Thyroid gland (tissue), 4 donors: ENCODE measurements at regions not wholly inside any gene's neighbourhood (a gene's known extent, or its start where the extent isn't known, plus 50 kb on each side); places are given as distances from the start of the nearest gene placed in this dataset.

ENCODE experiments used
- DNase-seq, 2 donors: peaks; one replicate each; pipeline ENCODE4 v3.0.0-alpha.2; 2019
- H3K27ac ChIP-seq, 3 donors: fragments of 200-600 bp; sonication (generic); 1 replicate in 2 of 3; 2 replicates in 1 of 3; pipeline ENCODE4 v1.5.1; 2016 to 2019; ENCODE audit warnings: mild to moderate bottlenecking in 1 of 3, moderate library complexity in 1 of 3
- H3K27me3 ChIP-seq: fragments of 200-600 bp; sonication (generic); one replicate; pipeline ENCODE4 v1.5.1; 2019
- H3K36me3 ChIP-seq, 2 donors: fragments of 200-600 bp; sonication (generic); one replicate each; pipeline ENCODE4 v1.5.1; 2016 to 2019
- H3K4me1 ChIP-seq, 2 donors: fragments of 200-600 bp; sonication (generic); one replicate each; pipeline ENCODE4 v1.5.1; 2017 to 2019
- H3K4me3 ChIP-seq, 3 donors: fragments of 200-600 bp; sonication (generic); replicated peaks in 1 of 3; 1 replicate in 2 of 3; 2 replicates in 1 of 3; pipeline ENCODE4 v1.5.1; 2016; ENCODE audit warnings: mild to moderate bottlenecking in 1 of 3
- H3K9me3 ChIP-seq: fragments of 200-600 bp; sonication (generic); one replicate; pipeline ENCODE4 v1.5.1; 2017
- POLR2A ChIP-seq, 2 donors: fragments of 450-650 bp; IDR thresholded peaks; one replicate each; pipeline ENCODE4 v1.6.1; 2017; ENCODE audit warnings: antibody characterized with exemption in 2 of 2, mild to moderate bottlenecking in 2 of 2, moderate library complexity in 1 of 2
- WGBS, 2 donors: methylation state at CpG; one replicate each; pipeline ENCODE4 v1.1.5; 2017; 5-methylcytosine and 5-hydroxymethylcytosine counted together
- intact Hi-C: fragments of 100-400 bp; cut with DNase I; formaldehyde crosslinking; loops from one replicate; pipeline ENCODE4 v1.15.1; 2023
- TF ChIP-seq, protein P1 (sequence below), 6 experiments: fragments of 200-600 bp in 3 of 6; fragments of 450-650 bp in 3 of 6; sonication (generic) in 3 of 6; IDR thresholded peaks; one replicate each; pipeline ENCODE4 v1.5.1; 2016 to 2019; ENCODE audit warnings: antibody characterized with exemption in 6 of 6, mild to moderate bottlenecking in 2 of 6, inconsistent platforms in 1 of 6, moderate library complexity in 1 of 6

DNA sequence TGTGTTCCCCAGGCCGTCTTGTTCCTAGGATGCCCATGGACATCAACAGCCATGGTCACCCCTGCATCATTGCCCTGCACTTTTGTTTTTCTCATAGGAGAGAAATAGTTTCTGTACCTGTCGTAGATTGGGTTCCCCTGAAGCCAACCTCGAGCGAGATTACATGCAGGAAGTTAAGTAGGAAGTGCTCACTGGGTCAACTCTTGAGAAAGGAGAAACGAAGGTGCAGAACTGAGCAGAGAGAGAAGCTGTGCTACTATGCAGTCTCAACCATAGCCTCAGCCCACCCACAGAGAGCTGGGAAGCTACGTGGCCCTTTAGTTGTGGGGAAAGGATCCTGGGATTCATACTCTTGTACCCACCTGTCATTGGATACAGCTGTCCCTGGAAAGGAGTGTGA, 165.2 kb downstream of the HERPUD2 start:
- no peaks in the 10 kb centered on the region for H3K27me3 ChIP-seq
- intact Hi-C loops, result loop anchor here (10.0 kb wide), 2 partner anchors 105 to 345 kb away; no protein-coding TSS in a partner anchor
- WGBS, 2 donors, result 83 to 93% methylated on average over 6 of the region's 6 CpGs
- no peak for DNase-seq
- no peak overlapping the region for H3K27ac ChIP-seq
- no peaks in the 10 kb centered on the region for H3K4me1 ChIP-seq
- TF ChIP-seq POLR2A (IDR thresholded peaks at IDR 0.05), result no peak
- TF ChIP-seq, protein P1, sequence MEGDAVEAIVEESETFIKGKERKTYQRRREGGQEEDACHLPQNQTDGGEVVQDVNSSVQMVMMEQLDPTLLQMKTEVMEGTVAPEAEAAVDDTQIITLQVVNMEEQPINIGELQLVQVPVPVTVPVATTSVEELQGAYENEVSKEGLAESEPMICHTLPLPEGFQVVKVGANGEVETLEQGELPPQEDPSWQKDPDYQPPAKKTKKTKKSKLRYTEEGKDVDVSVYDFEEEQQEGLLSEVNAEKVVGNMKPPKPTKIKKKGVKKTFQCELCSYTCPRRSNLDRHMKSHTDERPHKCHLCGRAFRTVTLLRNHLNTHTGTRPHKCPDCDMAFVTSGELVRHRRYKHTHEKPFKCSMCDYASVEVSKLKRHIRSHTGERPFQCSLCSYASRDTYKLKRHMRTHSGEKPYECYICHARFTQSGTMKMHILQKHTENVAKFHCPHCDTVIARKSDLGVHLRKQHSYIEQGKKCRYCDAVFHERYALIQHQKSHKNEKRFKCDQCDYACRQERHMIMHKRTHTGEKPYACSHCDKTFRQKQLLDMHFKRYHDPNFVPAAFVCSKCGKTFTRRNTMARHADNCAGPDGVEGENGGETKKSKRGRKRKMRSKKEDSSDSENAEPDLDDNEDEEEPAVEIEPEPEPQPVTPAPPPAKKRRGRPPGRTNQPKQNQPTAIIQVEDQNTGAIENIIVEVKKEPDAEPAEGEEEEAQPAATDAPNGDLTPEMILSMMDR (IDR thresholded peaks at IDR 0.05), result no peak
- H3K9me3 ChIP-seq, result no peaks in the 10 kb centered on the region
- H3K4me3 ChIP-seq, result no peak overlapping the region
- no peaks in the 10 kb centered on the region for H3K36me3 ChIP-seq

DNA sequence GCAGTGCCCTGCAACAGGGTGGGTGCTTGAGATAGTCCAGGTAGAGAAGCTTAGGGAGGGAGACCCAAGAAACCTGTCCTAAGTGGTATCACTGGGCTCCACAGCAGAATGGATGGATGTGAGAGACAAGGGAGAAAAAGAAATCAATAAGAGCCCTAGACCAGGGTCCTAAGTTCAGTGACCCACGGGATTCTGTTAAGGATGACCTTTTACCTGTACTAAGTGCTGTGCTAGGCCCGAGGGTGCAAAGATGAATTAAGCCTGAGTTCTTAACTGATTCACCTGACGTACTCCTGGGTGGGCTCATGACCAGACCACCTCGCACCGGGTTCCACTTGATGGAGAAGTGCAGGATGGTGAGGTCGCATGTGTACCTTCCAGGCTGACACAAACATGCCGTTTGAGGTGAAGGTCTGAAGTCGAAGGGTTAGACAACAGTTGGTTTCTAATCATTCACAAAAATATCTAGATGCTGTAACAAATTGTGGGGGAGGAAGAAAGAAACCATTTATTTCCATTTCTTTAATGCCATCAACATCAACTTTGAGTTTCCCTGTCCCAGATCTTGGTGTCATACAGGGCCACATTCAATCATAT, 166.5 kb downstream of the HERPUD2 start:
- Histone ChIP-seq H3K4me3 (no peak overlapping the region), H3K27me3 (no peaks in the 10 kb centered on the region), H3K4me1 (no peaks in the 10 kb centered on the region), H3K27ac (no peak overlapping the region), H3K9me3 (no peaks in the 10 kb centered on the region), H3K36me3 (no peaks in the 10 kb centered on the region)
- WGBS, 2 donors, result 87 to 88% methylated on average over 8 of the region's 8 CpGs
- intact Hi-C loops, result loop anchor here (10.0 kb wide), 1 partner anchor 344 kb away; no protein-coding TSS in a partner anchor
- TF ChIP-seq, protein P1 (IDR thresholded peaks at IDR 0.05), result no peak
- TF ChIP-seq POLR2A (IDR thresholded peaks at IDR 0.05), result no peak
- no peak for DNase-seq

DNA sequence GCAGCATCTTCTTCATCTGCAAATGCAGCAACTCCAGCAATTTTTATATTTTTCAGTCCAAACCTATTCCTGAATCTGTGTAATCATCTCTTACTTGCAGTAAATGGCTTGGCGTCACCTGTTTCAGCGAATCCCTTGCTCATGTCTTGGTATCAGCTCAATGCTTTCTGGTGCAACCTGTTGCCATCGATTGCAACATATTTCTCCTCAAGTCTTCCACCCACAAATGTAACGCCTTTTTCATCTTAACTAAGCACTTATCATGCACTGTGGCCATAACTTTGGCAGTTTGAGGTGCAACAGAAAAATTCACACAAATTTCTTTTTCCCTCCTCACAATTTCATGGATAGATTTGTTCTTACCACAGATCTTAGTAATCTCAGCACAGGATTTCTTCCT, 168.3 kb downstream of the HERPUD2 start:
- TF ChIP-seq POLR2A (IDR thresholded peaks at IDR 0.05), result no peak
- TF ChIP-seq, protein P1 (IDR thresholded peaks at IDR 0.05), result no peak
- Histone ChIP-seq H3K36me3 (no peaks in the 10 kb centered on the region), H3K4me1 (no peaks in the 10 kb centered on the region), H3K27me3 (no peaks in the 10 kb centered on the region), H3K4me3 (no peak overlapping the region), H3K9me3 (no peaks in the 10 kb centered on the region), H3K27ac (no peak overlapping the region)
- intact Hi-C loops, result loop anchor here (10.0 kb wide), 1 partner anchor 342 kb away; no protein-coding TSS in a partner anchor
- DNase-seq, result no peak
- WGBS, 2 donors, result 91 to 93% methylated on average over 4 of the region's 4 CpGs

DNA sequence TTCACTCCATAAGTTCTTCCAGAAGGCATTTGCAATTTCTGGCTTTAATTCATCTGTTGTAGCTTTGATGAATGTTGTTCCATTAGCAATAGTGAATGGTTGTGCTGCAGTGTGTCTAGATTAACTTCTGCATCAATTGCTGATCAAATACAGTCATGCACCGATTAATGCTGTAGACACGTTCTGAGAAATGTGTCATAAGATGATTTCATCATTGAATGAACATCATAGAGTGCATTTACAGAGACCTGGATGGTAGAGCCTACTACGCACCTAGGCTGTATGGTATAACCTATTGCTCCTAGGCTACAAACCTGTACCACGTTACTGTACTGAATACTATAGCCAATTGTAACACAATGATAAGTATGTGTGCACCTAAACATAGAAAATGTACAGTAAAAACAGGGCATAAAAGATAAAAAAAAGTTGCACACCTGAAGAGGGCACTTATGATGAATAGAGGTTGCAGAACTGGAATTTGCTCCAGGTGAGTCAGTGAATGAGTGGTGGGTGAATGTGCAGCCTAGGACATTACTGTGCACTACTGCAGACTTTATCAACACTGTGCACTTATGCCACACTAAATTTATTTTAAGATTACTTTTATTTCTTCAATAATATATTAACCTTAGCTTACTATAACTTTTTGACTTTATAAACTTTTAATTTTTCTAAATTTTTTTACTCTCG, 170.7 kb downstream of the HERPUD2 start:
- TF ChIP-seq POLR2A (IDR thresholded peaks at IDR 0.05), result no peak
- TF ChIP-seq, protein P1 (IDR thresholded peaks at IDR 0.05), result no peak
- H3K9me3 ChIP-seq, result no peaks in the 10 kb centered on the region
- no peak overlapping the region for H3K4me3 ChIP-seq
- H3K36me3 ChIP-seq, result no peaks in the 10 kb centered on the region
- WGBS, 2 donors, result 80 to 82% methylated on average over 5 of the region's 5 CpGs
- H3K27me3 ChIP-seq, result no peaks in the 10 kb centered on the region
- H3K4me1 ChIP-seq, result no peaks in the 10 kb centered on the region
- intact Hi-C loops, result loop anchor here (10.0 kb wide), 1 partner anchor 339 kb away; no protein-coding TSS in a partner anchor
- DNase-seq, result no peak
- no peak overlapping the region for H3K27ac ChIP-seq

DNA sequence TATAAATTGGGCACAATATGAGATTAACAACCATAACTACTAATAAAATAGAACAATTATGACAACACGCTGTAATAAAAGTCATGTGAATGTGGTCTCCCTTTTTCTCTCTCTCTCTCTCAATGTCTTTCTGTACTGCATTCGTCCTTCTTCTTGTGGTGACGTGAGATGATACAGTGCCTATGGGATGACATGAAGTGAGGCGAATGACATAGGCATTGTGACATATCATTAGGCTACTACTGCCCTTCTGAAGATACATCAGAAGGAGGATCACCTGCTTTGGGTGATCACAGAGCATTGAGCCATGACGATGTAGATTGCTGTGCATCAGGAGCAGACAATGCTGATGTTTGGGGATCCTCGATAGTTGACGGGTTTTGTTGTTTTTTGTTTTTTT, 171.6 kb downstream of the HERPUD2 start:
- H3K4me1 ChIP-seq, result no peaks in the 10 kb centered on the region
- WGBS, 2 donors, result 87 to 91% methylated on average over 7 of the region's 7 CpGs
- H3K9me3 ChIP-seq, result no peaks in the 10 kb centered on the region
- no peaks in the 10 kb centered on the region for H3K27me3 ChIP-seq
- no peaks in the 10 kb centered on the region for H3K36me3 ChIP-seq
- no peak for DNase-seq
- intact Hi-C loops, result loop anchor here (10.0 kb wide), 1 partner anchor 338 kb away; no protein-coding TSS in a partner anchor
- H3K4me3 ChIP-seq, result no peak overlapping the region
- H3K27ac ChIP-seq, result no peak overlapping the region
- TF ChIP-seq, protein P1 (IDR thresholded peaks at IDR 0.05), result no peak
- TF ChIP-seq POLR2A (IDR thresholded peaks at IDR 0.05), result no peak
